Prostate gland (tissue), 2 donors: ENCODE measurements at regions not wholly inside any gene's neighbourhood (a gene's known extent, or its start where the extent isn't known, plus 50 kb on each side); places are given as distances from the start of the nearest gene placed in this dataset.

ENCODE experiments used
- CTCF ChIP-seq, 4 experiments: fragments of 200-600 bp in 2 of 4; fragments of 450-650 bp in 2 of 4; sonication (generic) in 2 of 4; IDR thresholded peaks; 1 replicate in 3 of 4; 2 replicates in 1 of 4; pipeline ENCODE4 v1.5.1; 2016 to 2019; ENCODE audit warnings: antibody characterized with exemption in 4 of 4, mild to moderate bottlenecking in 2 of 4, moderate library complexity in 2 of 4
- POLR2A ChIP-seq: fragments of 450-650 bp; IDR thresholded peaks from one replicate; pipeline ENCODE4 v1.6.1; 2016; ENCODE audit warnings: antibody characterized with exemption, mild to moderate bottlenecking
- POLR2AphosphoS5 ChIP-seq: sonication (generic); formaldehyde crosslinking; IDR thresholded peaks from one replicate; pipeline ENCODE4 v1.6.1; 2017; ENCODE audit warnings: antibody characterized with exemption

- TF ChIP-seq POLR2A (no peak), CTCF (IDR thresholded peaks at IDR 0.05) (no peak), POLR2AphosphoS5 (no peak)
Measured at GRCh38 chr5:125049721-125050702, 303.6 kb upstream of the ZNF608 start.
